H9 (cell line): ENCODE measurements at regions not wholly inside any gene's neighbourhood (a gene's known extent, or its start where the extent isn't known, plus 50 kb on each side); places are given as distances from the start of the nearest gene placed in this dataset.

Source experiments
- DNase-seq: peaks from one replicate; pipeline ENCODE4 v3.0.0-alpha.2; 2017
- H2AFZ ChIP-seq: one replicate; pipeline ENCODE4 v1.6.1; 2013; ENCODE audit warnings: mild to moderate bottlenecking, low read length, control low read depth, moderate library complexity
- H2AK5ac ChIP-seq: 2 replicates; pipeline ENCODE4 v1.6.1; 2013; ENCODE audit warnings: low read length, control low read depth, mixed read lengths; ENCODE audit not compliant: insufficient read length
- H2BK120ac ChIP-seq: one replicate; pipeline ENCODE4 v1.6.1; 2013; ENCODE audit warnings: low read depth, mild to moderate bottlenecking, low read length, control low read depth, inconsistent platforms; ENCODE audit not compliant: poor library complexity, severe bottlenecking
- H2BK12ac ChIP-seq: 2 replicates; pipeline ENCODE4 v1.6.1; 2013; ENCODE audit warnings: low read length, control low read depth, mixed read lengths, low read depth; ENCODE audit not compliant: insufficient read length
- H2BK15ac ChIP-seq: 2 replicates; pipeline ENCODE4 v1.6.1; 2013; ENCODE audit warnings: low read depth, low read length, control low read depth
- H2BK20ac ChIP-seq: one replicate; pipeline ENCODE4 v1.6.1; 2013; ENCODE audit warnings: low read depth, mild to moderate bottlenecking, low read length, control low read depth, inconsistent platforms; ENCODE audit not compliant: poor library complexity, severe bottlenecking
- H2BK5ac ChIP-seq: 2 replicates; pipeline ENCODE4 v1.6.1; 2013; ENCODE audit warnings: low read length, control low read depth, mixed read lengths; ENCODE audit not compliant: insufficient read length
- H3K14ac ChIP-seq: 2 replicates; pipeline ENCODE4 v1.6.1; 2013; ENCODE audit warnings: low read length, control low read depth; ENCODE audit not compliant: insufficient read depth
- H3K18ac ChIP-seq: 2 replicates; pipeline ENCODE4 v1.6.1; 2013; ENCODE audit warnings: low read depth, mild to moderate bottlenecking, mixed read lengths, low read length, control low read depth; ENCODE audit not compliant: insufficient read length
- H3K23ac ChIP-seq: 2 replicates; pipeline ENCODE4 v1.6.1; 2013; ENCODE audit warnings: low read length, control low read depth, mixed read lengths, low read depth; ENCODE audit not compliant: insufficient read length
- H3K23me2 ChIP-seq: 2 replicates; pipeline ENCODE4 v1.6.1; 2013; ENCODE audit warnings: low read depth, mild to moderate bottlenecking, mixed read lengths, low read length, control low read depth; ENCODE audit not compliant: insufficient read length, poor library complexity, severe bottlenecking
- H3K27ac ChIP-seq: 2 replicates; pipeline ENCODE4 v1.5.1; 2013; ENCODE audit warnings: low read length, control low read depth, mixed read lengths, low read depth; ENCODE audit not compliant: insufficient read length
- H3K27me3 ChIP-seq: 2 replicates; pipeline ENCODE4 v1.6.1; 2013; ENCODE audit warnings: low read length, control low read depth, inconsistent platforms; ENCODE audit not compliant: insufficient read depth
- H3K4ac ChIP-seq: 2 replicates; pipeline ENCODE4 v1.6.1; 2013; ENCODE audit warnings: low read depth, mild to moderate bottlenecking, control low read depth, inconsistent platforms, low read length, moderate library complexity
- H3K4me1 ChIP-seq: 2 replicates; pipeline ENCODE4 v1.6.1; 2013; ENCODE audit warnings: low read length, control low read depth, inconsistent platforms; ENCODE audit not compliant: insufficient read depth
- H3K4me2 ChIP-seq: 2 replicates; pipeline ENCODE4 v1.6.1; 2013; ENCODE audit warnings: low read length, control low read depth, mixed read lengths; ENCODE audit not compliant: insufficient read length, insufficient read depth
- H3K56ac ChIP-seq: 2 replicates; pipeline ENCODE4 v1.6.1; 2013; ENCODE audit warnings: low read depth, mild to moderate bottlenecking, mixed read lengths, low read length, control low read depth; ENCODE audit not compliant: insufficient read length
- H3K79me1 ChIP-seq: 2 replicates; pipeline ENCODE4 v1.6.1; 2013; ENCODE audit warnings: low read depth, mild to moderate bottlenecking, moderate library complexity, low read length, control low read depth, inconsistent platforms; ENCODE audit not compliant: insufficient read depth, poor library complexity, severe bottlenecking
- H3K79me2 ChIP-seq: 2 replicates; pipeline ENCODE4 v1.6.1; 2013; ENCODE audit warnings: low read length, control low read depth, inconsistent platforms; ENCODE audit not compliant: insufficient read depth
- H3K9ac ChIP-seq: 2 replicates; pipeline ENCODE4 v1.6.1; 2013; ENCODE audit warnings: low read length, control low read depth, mixed read lengths; ENCODE audit not compliant: insufficient read length; ENCODE audit errors: extremely low read depth
- H3K9me3 ChIP-seq: one replicate; pipeline ENCODE4 v1.6.1; 2013; ENCODE audit warnings: low read depth, low read length, inconsistent platforms; ENCODE audit not compliant: control insufficient read depth
- H3T11ph ChIP-seq: one replicate; pipeline ENCODE4 v1.6.1; 2013; ENCODE audit warnings: mild to moderate bottlenecking, low read length, control low read depth, inconsistent platforms
- H4K20me1 ChIP-seq: one replicate; pipeline ENCODE4 v1.6.1; 2013; ENCODE audit not compliant: control insufficient read depth, insufficient read length, insufficient read depth
- H4K5ac ChIP-seq: 2 replicates; pipeline ENCODE4 v1.6.1; 2013; ENCODE audit warnings: low read depth, mild to moderate bottlenecking, mixed read lengths, low read length, control low read depth; ENCODE audit not compliant: insufficient read length
- H4K8ac ChIP-seq: replicated peaks from 2 replicates; pipeline ENCODE4 v1.6.1; 2013; ENCODE audit warnings: low read length, control low read depth, mixed read lengths, low read depth; ENCODE audit not compliant: insufficient read length
- H4K91ac ChIP-seq: 2 replicates; pipeline ENCODE4 v1.6.1; 2013; ENCODE audit warnings: low read depth, mild to moderate bottlenecking, moderate library complexity, mixed read lengths, low read length, control low read depth; ENCODE audit not compliant: insufficient read length
- H3K27ac Mint-ChIP-seq, 3 experiments: 2 replicates in 2 of 3; 3 replicates in 1 of 3; pipeline ENCODE4 v1.8.0; 2020 to 2021; ENCODE audit warnings: mixed read lengths in 3 of 3, mild to moderate bottlenecking in 1 of 3, moderate library complexity in 1 of 3
- H3K27me3 Mint-ChIP-seq: 2 replicates; pipeline ENCODE4 v1.8.0; 2021; ENCODE audit warnings: low read depth, mild to moderate bottlenecking, moderate library complexity, mixed read lengths
- H3K36me3 Mint-ChIP-seq, 3 experiments: 2 replicates in 2 of 3; 3 replicates in 1 of 3; pipeline ENCODE4 v1.8.0; 2020 to 2021; ENCODE audit warnings: low read depth in 3 of 3, mixed read lengths in 3 of 3; ENCODE audit not compliant: insufficient read depth in 1 of 3
- H3K4me1 Mint-ChIP-seq, 2 experiments: 2 replicates each; pipeline ENCODE4 v1.8.0; 2020; ENCODE audit warnings: mixed read lengths in 2 of 2
- H3K4me3 Mint-ChIP-seq, 2 experiments: 2 replicates in 1 of 2; 3 replicates in 1 of 2; pipeline ENCODE4 v1.8.0; 2020 to 2021; ENCODE audit warnings: mild to moderate bottlenecking in 2 of 2, mixed read lengths in 2 of 2, moderate library complexity in 1 of 2
- H3K9me3 Mint-ChIP-seq, 2 experiments: 2 replicates in 1 of 2; 3 replicates in 1 of 2; pipeline ENCODE4 v1.8.0; 2020; ENCODE audit warnings: mild to moderate bottlenecking in 2 of 2, mixed read lengths in 2 of 2, moderate library complexity in 1 of 2
- WGBS: extraction: QIAGEN DNeasy Blood & Tissue Kit; methylation state at CpG from one replicate; pipeline ENCODE4 v1.1.7; 2013; ENCODE audit warnings: missing lambda C conversion rate, low lambda C conversion rate, mixed read lengths; ENCODE audit not compliant: insufficient read length; ENCODE audit errors: extremely low coverage; 5-methylcytosine and 5-hydroxymethylcytosine counted together
- TF ChIP-seq, protein P1 (sequence below): fragments of 200-600 bp; sonication (generic); conservative IDR thresholded peaks from 3 replicates; pipeline ENCODE4 v1.8.0; 2021; ENCODE audit warnings: antibody characterized with exemption, mild to moderate bottlenecking

DNA sequence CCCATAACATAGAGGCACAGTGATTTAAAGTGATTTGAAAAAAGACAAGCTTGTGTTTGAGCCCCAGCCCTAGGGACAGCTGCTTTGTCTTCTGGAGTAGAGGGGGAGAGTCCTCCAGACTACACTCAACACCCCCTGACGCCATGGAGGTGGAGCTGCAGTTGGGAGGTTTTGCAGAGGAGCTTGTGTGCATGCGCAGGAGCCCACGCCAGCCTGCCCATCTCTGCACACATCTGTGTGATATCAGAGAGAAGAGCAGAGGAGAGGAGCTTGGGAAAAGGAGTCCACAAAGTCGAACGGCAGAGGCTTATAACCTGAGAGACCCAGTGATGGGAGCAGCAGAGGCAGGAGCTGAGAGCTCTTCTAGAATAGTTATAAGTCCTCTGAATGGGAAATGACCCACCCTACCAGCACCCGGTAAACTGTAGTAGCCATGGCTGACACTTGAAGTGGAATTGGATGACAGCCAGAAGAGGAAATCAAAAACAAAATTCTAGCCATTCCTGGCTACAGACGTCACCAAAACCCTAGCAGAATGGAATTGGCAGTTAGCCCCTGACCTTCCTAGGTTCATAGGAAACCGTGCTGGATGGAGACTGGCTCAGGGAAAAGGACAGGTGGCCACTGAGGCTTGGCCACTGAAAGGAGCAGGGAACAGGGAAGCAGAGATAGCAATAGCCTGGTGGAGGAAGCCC, 185.1 kb upstream of the VASH1 start:
- Histone ChIP-seq H2AK5ac (no peak overlapping the region), H3K9me3 (no peaks in the 10 kb centered on the region), H2BK20ac (no peak overlapping the region), H3K27me3 (no peaks in the 10 kb centered on the region), H3K18ac (no peak overlapping the region), H3K79me1 (no peaks in the 10 kb centered on the region), H4K91ac (no peak overlapping the region), H3K27ac (no peak overlapping the region), H3K4me1 (no peaks in the 10 kb centered on the region), H3K9ac (no peak overlapping the region), H2BK15ac (no peak overlapping the region), H3K14ac (no peak overlapping the region), H2AFZ (no peak overlapping the region), H3T11ph (no peak overlapping the region), H2BK120ac (no peak overlapping the region), H3K56ac (no peak overlapping the region), H4K5ac (no peak overlapping the region), H3K79me2 (no peaks in the 10 kb centered on the region), H4K20me1 (no peaks in the 10 kb centered on the region), H3K4me2 (no peak overlapping the region), H3K4ac (no peak overlapping the region), H2BK5ac (no peak overlapping the region), H3K23me2 (no peaks in the 10 kb centered on the region), H4K8ac (no peak overlapping the region), H2BK12ac (no peak overlapping the region), H3K23ac (no peak overlapping the region)
- Mint-ChIP-seq H3K4me3 (no peak overlapping the region), H3K4me1 (peaks cover 9% of the 10 kb centered on the region in 2 experiments), H3K9me3 (no peaks in the 10 kb centered on the region; a peak in 1 of 5 replicates), H3K27me3 (no peaks in the 10 kb centered on the region), H3K36me3 (0 out of 7 replicates have a peak, but pooled peaks cover 0 to 4% (median 0%) of the 10 kb centered on the region in 3 experiments), H3K27ac (no peak overlapping the region)
- TF ChIP-seq, protein P1, sequence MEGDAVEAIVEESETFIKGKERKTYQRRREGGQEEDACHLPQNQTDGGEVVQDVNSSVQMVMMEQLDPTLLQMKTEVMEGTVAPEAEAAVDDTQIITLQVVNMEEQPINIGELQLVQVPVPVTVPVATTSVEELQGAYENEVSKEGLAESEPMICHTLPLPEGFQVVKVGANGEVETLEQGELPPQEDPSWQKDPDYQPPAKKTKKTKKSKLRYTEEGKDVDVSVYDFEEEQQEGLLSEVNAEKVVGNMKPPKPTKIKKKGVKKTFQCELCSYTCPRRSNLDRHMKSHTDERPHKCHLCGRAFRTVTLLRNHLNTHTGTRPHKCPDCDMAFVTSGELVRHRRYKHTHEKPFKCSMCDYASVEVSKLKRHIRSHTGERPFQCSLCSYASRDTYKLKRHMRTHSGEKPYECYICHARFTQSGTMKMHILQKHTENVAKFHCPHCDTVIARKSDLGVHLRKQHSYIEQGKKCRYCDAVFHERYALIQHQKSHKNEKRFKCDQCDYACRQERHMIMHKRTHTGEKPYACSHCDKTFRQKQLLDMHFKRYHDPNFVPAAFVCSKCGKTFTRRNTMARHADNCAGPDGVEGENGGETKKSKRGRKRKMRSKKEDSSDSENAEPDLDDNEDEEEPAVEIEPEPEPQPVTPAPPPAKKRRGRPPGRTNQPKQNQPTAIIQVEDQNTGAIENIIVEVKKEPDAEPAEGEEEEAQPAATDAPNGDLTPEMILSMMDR: no peak
- no CpG with 5 or more reads among the region's 8 CpGs for WGBS
- no peak for DNase-seq
